Hepatocyte (in vitro differentiated cells): ENCODE measurements at regions not wholly inside any gene's neighbourhood (a gene's known extent, or its start where the extent isn't known, plus 50 kb on each side); places are given as distances from the start of the nearest gene placed in this dataset.

Experiments used
- DNase-seq: peaks from one replicate; pipeline ENCODE4 v3.0.0-alpha.2; 2016; ENCODE audit warnings: low spot score
- H2AFZ ChIP-seq: fragments of 200-600 bp; sonication (generic); 2 replicates; pipeline ENCODE4 v1.6.0; 2016; ENCODE audit warnings: antibody characterized with exemption, mild to moderate bottlenecking
- H3K27ac ChIP-seq: fragments of 200-600 bp; sonication (generic); 2 replicates; pipeline ENCODE4 v1.5.1; 2016; ENCODE audit warnings: mild to moderate bottlenecking
- H3K27me3 ChIP-seq: fragments of 200-600 bp; sonication (generic); 2 replicates; pipeline ENCODE4 v1.6.1; 2016
- H3K36me3 ChIP-seq: fragments of 200-600 bp; sonication (generic); replicated peaks from 2 replicates; pipeline ENCODE4 v1.5.1; 2016; ENCODE audit warnings: low read depth; ENCODE audit not compliant: insufficient read depth
- H3K4me1 ChIP-seq: fragments of 200-600 bp; sonication (generic); 2 replicates; pipeline ENCODE4 v1.5.1; 2016; ENCODE audit warnings: mild to moderate bottlenecking, moderate library complexity; ENCODE audit not compliant: insufficient read depth
- H3K4me2 ChIP-seq: fragments of 200-600 bp; sonication (generic); 2 replicates; pipeline ENCODE4 v1.6.0; 2016
- H3K4me3 ChIP-seq: fragments of 200-600 bp; sonication (generic); 2 replicates; pipeline ENCODE4 v1.5.1; 2016; ENCODE audit warnings: mild to moderate bottlenecking
- H3K79me2 ChIP-seq: fragments of 200-600 bp; sonication (generic); 2 replicates; pipeline ENCODE4 v1.6.0; 2017; ENCODE audit warnings: mild to moderate bottlenecking
- H3K9me2 ChIP-seq: fragments of 200-600 bp; sonication (generic); replicated peaks from 2 replicates; pipeline ENCODE4 v1.6.0; 2017; ENCODE audit warnings: mild to moderate bottlenecking; ENCODE audit not compliant: insufficient read depth
- H3K9me3 ChIP-seq: fragments of 200-600 bp; sonication (generic); 2 replicates; pipeline ENCODE4 v1.5.1; 2016; ENCODE audit warnings: low read depth, mild to moderate bottlenecking
- H4K20me1 ChIP-seq: fragments of 200-600 bp; sonication (generic); 2 replicates; pipeline ENCODE4 v1.6.0; 2016; ENCODE audit warnings: mild to moderate bottlenecking; ENCODE audit not compliant: insufficient read depth, poor library complexity, severe bottlenecking
- CTCF ChIP-seq: fragments of 200-600 bp; sonication (generic); IDR thresholded peaks from 2 replicates; pipeline ENCODE4 v1.5.1; 2016; ENCODE audit warnings: antibody characterized with exemption, mild to moderate bottlenecking; ENCODE audit not compliant: poor library complexity
- EZH2 ChIP-seq: fragments of 200-600 bp; sonication (generic); IDR thresholded peaks from 2 replicates; pipeline ENCODE4 v1.6.1; 2016; ENCODE audit warnings: antibody characterized with exemption, mild to moderate bottlenecking, borderline replicate concordance
- EZH2phosphoT487 ChIP-seq: fragments of 200-600 bp; sonication (generic); IDR thresholded peaks from one replicate; pipeline ENCODE4 v1.6.1; 2018; ENCODE audit warnings: antibody characterized with exemption, mild to moderate bottlenecking, low read depth, moderate library complexity; ENCODE audit not compliant: unreplicated experiment, severe bottlenecking
- WGBS: methylation state at CpG from one replicate; pipeline ENCODE4 v1.1.6; 2016; ENCODE audit warnings: low lambda C conversion rate; ENCODE audit errors: missing lambda C conversion rate; 5-methylcytosine and 5-hydroxymethylcytosine counted together

DNA sequence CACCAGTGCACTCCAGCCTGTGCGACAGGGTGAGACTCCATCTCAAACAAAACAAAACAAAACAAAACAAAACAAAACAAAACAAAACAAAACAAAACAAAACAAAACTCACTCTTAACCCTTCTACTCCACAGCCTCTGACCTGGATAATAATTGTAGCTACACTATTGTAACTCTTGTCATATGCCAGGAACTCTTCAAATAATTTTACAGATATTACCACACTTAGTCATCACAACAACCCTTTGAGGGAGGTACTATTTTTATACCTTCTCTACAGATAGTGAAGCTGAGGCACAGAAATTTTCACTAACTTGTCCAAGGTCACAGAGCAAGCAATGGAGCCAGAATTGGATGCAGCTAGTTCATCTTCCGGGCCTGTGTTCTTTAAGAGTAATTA is 547.8 kb downstream of the ADGRL2 start:
- Histone ChIP-seq H3K4me2 (no peak overlapping the region), H3K27me3 (no peaks in the 10 kb centered on the region), H3K9me3 (no peaks in the 10 kb centered on the region), H2AFZ (no peak overlapping the region), H3K4me3 (no peak overlapping the region), H3K4me1 (no peaks in the 10 kb centered on the region), H3K79me2 (no peaks in the 10 kb centered on the region), H3K27ac (no peak overlapping the region), H3K9me2 (no peaks in the 10 kb centered on the region), H4K20me1 (no peaks in the 10 kb centered on the region), H3K36me3 (no peaks in the 10 kb centered on the region)
- no peak for DNase-seq
- TF ChIP-seq CTCF: no peak
- TF ChIP-seq EZH2phosphoT487: no peak
- TF ChIP-seq EZH2: no peak
- WGBS: 91% methylated on average over 2 of the region's 2 CpGs

GRCh38 chr1:82346141-82346540 is 545.4 kb downstream of the ADGRL2 start:
- H3K4me1 ChIP-seq: no peaks in the 10 kb centered on the region
- H3K27ac ChIP-seq: no peak overlapping the region
- H4K20me1 ChIP-seq: no peaks in the 10 kb centered on the region
- no peaks in the 10 kb centered on the region for H3K36me3 ChIP-seq
- H3K79me2 ChIP-seq: no peaks in the 10 kb centered on the region
- WGBS: 81% methylated on average over 4 of the region's 4 CpGs
- DNase-seq: no peak
- H3K9me2 ChIP-seq: no peaks in the 10 kb centered on the region
- no peak overlapping the region for H2AFZ ChIP-seq
- no peak overlapping the region for H3K4me3 ChIP-seq
- H3K4me2 ChIP-seq: no peak overlapping the region
- no peaks in the 10 kb centered on the region for H3K9me3 ChIP-seq
- TF ChIP-seq EZH2phosphoT487: no peak
- H3K27me3 ChIP-seq: no peaks in the 10 kb centered on the region

GRCh38 chr1:82343381-82343780 is 542.6 kb downstream of the ADGRL2 start:
- H3K4me3 ChIP-seq: no peak overlapping the region
- no peaks in the 10 kb centered on the region for H3K27me3 ChIP-seq
- H3K79me2 ChIP-seq: no peaks in the 10 kb centered on the region
- no peak overlapping the region for H3K27ac ChIP-seq
- WGBS: 83% methylated on average over 2 of the region's 2 CpGs
- no peak overlapping the region for H3K4me2 ChIP-seq
- DNase-seq: no peak
- no peaks in the 10 kb centered on the region for H3K9me3 ChIP-seq
- H3K9me2 ChIP-seq: no peaks in the 10 kb centered on the region
- TF ChIP-seq EZH2 (no peak), CTCF (no peak), EZH2phosphoT487 (no peak)
- H3K4me1 ChIP-seq: no peaks in the 10 kb centered on the region
- no peak overlapping the region for H2AFZ ChIP-seq
- H4K20me1 ChIP-seq: no peaks in the 10 kb centered on the region
- H3K36me3 ChIP-seq: no peaks in the 10 kb centered on the region

- WGBS: 68% methylated on average over 1 of the region's 1 CpG
- H3K27me3 ChIP-seq: no peaks in the 10 kb centered on the region
- no peak overlapping the region for H2AFZ ChIP-seq
- no peak overlapping the region for H3K4me2 ChIP-seq
- no peak overlapping the region for H3K27ac ChIP-seq
- no peak for DNase-seq
- no peaks in the 10 kb centered on the region for H3K9me2 ChIP-seq
- no peaks in the 10 kb centered on the region for H3K9me3 ChIP-seq
- H4K20me1 ChIP-seq: no peaks in the 10 kb centered on the region
- H3K79me2 ChIP-seq: no peaks in the 10 kb centered on the region
- H3K36me3 ChIP-seq: no peaks in the 10 kb centered on the region
- H3K4me1 ChIP-seq: no peaks in the 10 kb centered on the region
- no peak overlapping the region for H3K4me3 ChIP-seq
- TF ChIP-seq EZH2 (no peak), CTCF (no peak), EZH2phosphoT487 (no peak)
Observed at GRCh38 chr1:82337635-82338034, 536.9 kb downstream of the ADGRL2 start.
